HCT116 (cell line): ENCODE measurements at regions not wholly inside any gene's neighbourhood (a gene's known extent, or its start where the extent isn't known, plus 50 kb on each side); places are given as distances from the start of the nearest gene placed in this dataset.

Source experiments
- ATAC-seq: fragments of 200-7000 bp; cut with Tn5 transposase; 2 replicates; pipeline ENCODE4 v1.9.1; 2020; ENCODE audit warnings: mild to moderate bottlenecking, moderate library complexity
- BruUV-seq: library from RNA; stranded (reverse); fragments of 400-500 nt; replicated peaks from 2 replicates; lab custom pipeline; 2021; lab: Mats Ljungman, UMichigan
- CTCF ChIA-PET: fragments of 300-600 bp; sonication (Branson Sonifier 250); formaldehyde crosslinking; loops from one replicate; lab custom pipeline; 2021; ENCODE audit warnings: antibody characterized with exemption; lab: Charles Lee
- POLR2A ChIA-PET: fragments of 300-600, 350-600 bp; sonication (Branson Sonifier 250); formaldehyde crosslinking; loops from one replicate; lab custom pipeline; 2021; ENCODE audit warnings: antibody characterized with exemption; lab: Charles Lee
- RAD21 ChIA-PET, 2 experiments: fragments of 300-600 bp; sonication (Branson Sonifier 250); formaldehyde crosslinking; loops; one replicate each; lab custom pipeline; 2023; ENCODE audit warnings: low total read pairs in 2 of 2; ENCODE audit not compliant: uncharacterized antibody in 2 of 2, unreplicated experiment in 2 of 2, low non-redundant PET in 1 of 2; lab: Charles Lee
- DNase-seq: peaks from one replicate; pipeline ENCODE4 v3.0.0-alpha.2; 2010; ENCODE audit warnings: low read depth, low spot score
- H2AFZ ChIP-seq: fragments of 200-600 bp; shearing (Covaris generic), sonication (generic); 2 replicates; pipeline ENCODE4 v1.6.1; 2017; ENCODE audit warnings: low read depth, mixed run types, mixed read lengths, antibody characterized with exemption, low read length; ENCODE audit not compliant: poor library complexity, severe bottlenecking
- H3K27ac ChIP-seq: 2 replicates; pipeline ENCODE4 v1.5.1; 2012; ENCODE audit warnings: low read depth, low read length
- H3K27me3 ChIP-seq: fragments of 200-600 bp; sonication (generic); 2 replicates; pipeline ENCODE4 v1.6.1; 2016; ENCODE audit warnings: mixed run types, low read length, mixed read lengths; ENCODE audit not compliant: insufficient read depth
- H3K36me3 ChIP-seq, 2 experiments: fragments of 200-500 bp in 1 of 2; fragments of 200-600 bp in 1 of 2; sonication (Bioruptor generic) in 1 of 2; sonication (generic) in 1 of 2; 2 replicates each; pipeline versions ENCODE4 v1.5.1 to v1.6.1; 2014 to 2016; ENCODE audit warnings: low read length in 2 of 2, inconsistent platforms in 1 of 2, mixed read lengths in 1 of 2, mixed run types in 1 of 2; ENCODE audit not compliant: insufficient read depth in 2 of 2, control insufficient read depth in 1 of 2
- H3K4me1 ChIP-seq, 2 experiments: fragments of 200-600 bp in 1 of 2; sonication (generic) in 1 of 2; 2 replicates each; pipeline versions ENCODE4 v1.5.1 to v1.6.1; 2012 to 2017; ENCODE audit warnings: low read length in 2 of 2, inconsistent platforms in 1 of 2, mild to moderate bottlenecking in 1 of 2, mixed read lengths in 1 of 2, mixed run types in 1 of 2, moderate library complexity in 1 of 2; ENCODE audit not compliant: insufficient read depth in 2 of 2, control insufficient read depth in 1 of 2
- H3K4me2 ChIP-seq: fragments of 200-600 bp; sonication (generic); 2 replicates; pipeline ENCODE4 v1.6.1; 2017; ENCODE audit warnings: mixed run types, low read length, mixed read lengths
- H3K4me3 ChIP-seq, 2 experiments: fragments of 200-600 bp in 1 of 2; sonication (generic) in 1 of 2; replicated peaks in 1 of 2; 2 replicates each; pipeline ENCODE4 v1.5.1; 2011 to 2016; ENCODE audit warnings: low read length in 2 of 2, control low read depth in 1 of 2, low read depth in 1 of 2, mild to moderate bottlenecking in 1 of 2, mixed read lengths in 1 of 2, mixed run types in 1 of 2
- H3K79me2 ChIP-seq: fragments of 200-600 bp; sonication (generic); 2 replicates; pipeline ENCODE4 v1.6.1; 2017; ENCODE audit warnings: mild to moderate bottlenecking, mixed run types, low read length, moderate library complexity, mixed read lengths; ENCODE audit not compliant: insufficient read depth
- H3K9ac ChIP-seq: fragments of 200-600 bp; sonication (generic); 2 replicates; pipeline ENCODE4 v1.6.1; 2016; ENCODE audit warnings: low read length, mixed read lengths
- H3K9me2 ChIP-seq: fragments of 200-600 bp; sonication (generic), shearing (Covaris generic); 2 replicates; pipeline ENCODE4 v1.6.1; 2017; ENCODE audit warnings: mixed run types, mild to moderate bottlenecking, moderate library complexity; ENCODE audit not compliant: insufficient read depth
- H3K9me3 ChIP-seq, 2 experiments: fragments of 200-500 bp in 1 of 2; fragments of 200-600 bp in 1 of 2; sonication (Bioruptor generic) in 1 of 2; sonication (generic) in 1 of 2; 2 replicates each; pipeline ENCODE4 v1.6.1; 2014 to 2017; ENCODE audit warnings: low read length in 2 of 2, mixed read lengths in 2 of 2, inconsistent platforms in 1 of 2, low read depth in 1 of 2, mild to moderate bottlenecking in 1 of 2, mixed run types in 1 of 2, moderate library complexity in 1 of 2; ENCODE audit not compliant: control insufficient read depth in 1 of 2, insufficient read depth in 1 of 2
- H4K20me1 ChIP-seq: fragments of 200-600 bp; sonication (generic), shearing (Covaris generic); 2 replicates; pipeline ENCODE4 v1.6.1; 2017; ENCODE audit warnings: mixed run types, mild to moderate bottlenecking, moderate library complexity; ENCODE audit not compliant: insufficient read depth
- CBX3 ChIP-seq: IDR thresholded peaks from 2 replicates; pipeline ENCODE4 v1.6.1; 2012; ENCODE audit warnings: low read depth
- CEBPB ChIP-seq: IDR thresholded peaks from 2 replicates; pipeline ENCODE4 v1.6.1; 2012; ENCODE audit warnings: low read depth
- EZH2 ChIP-seq: fragments of 200-600 bp; sonication (generic); IDR thresholded peaks from 2 replicates; pipeline ENCODE4 v1.6.1; 2017; ENCODE audit warnings: antibody characterized with exemption, mixed run types
- EZH2phosphoT487 ChIP-seq: fragments of 200-600 bp; IDR thresholded peaks from 2 replicates; pipeline ENCODE4 v1.6.1; 2018; ENCODE audit warnings: antibody characterized with exemption, borderline replicate concordance
- FOSL1 ChIP-seq: IDR thresholded peaks from 2 replicates; pipeline ENCODE4 v1.6.1; 2012; ENCODE audit warnings: low read depth
- MAX ChIP-seq: IDR thresholded peaks from 2 replicates; pipeline ENCODE4 v1.6.1; 2012
- POLR2A ChIP-seq: IDR thresholded peaks from 2 replicates; pipeline ENCODE4 v1.7.0; 2011; ENCODE audit warnings: borderline replicate concordance; ENCODE audit not compliant: insufficient read depth, insufficient read length; ENCODE audit errors: extremely low read depth
- RAD21 ChIP-seq: IDR thresholded peaks from 2 replicates; pipeline ENCODE4 v1.6.1; 2012; ENCODE audit warnings: low read depth, mild to moderate bottlenecking
- REST ChIP-seq: IDR thresholded peaks from 2 replicates; pipeline ENCODE4 v1.6.1; 2012; ENCODE audit warnings: low read depth
- SIN3A ChIP-seq: IDR thresholded peaks from 2 replicates; pipeline ENCODE4 v1.6.1; 2012; ENCODE audit warnings: low read depth
- SP1 ChIP-seq: IDR thresholded peaks from 2 replicates; pipeline ENCODE4 v1.6.1; 2012; ENCODE audit warnings: low read depth
- SRF ChIP-seq: IDR thresholded peaks from 2 replicates; pipeline ENCODE4 v1.6.1; 2012; ENCODE audit warnings: low read depth
- TCF7L2 ChIP-seq: IDR thresholded peaks from 2 replicates; pipeline ENCODE4 v1.7.0; 2011; ENCODE audit warnings: borderline replicate concordance, inconsistent platforms; ENCODE audit not compliant: insufficient read depth, insufficient read length; ENCODE audit errors: extremely low read depth
- YY1 ChIP-seq: IDR thresholded peaks from 2 replicates; pipeline ENCODE4 v1.6.1; 2011; ENCODE audit warnings: low read length, low read depth, moderate library complexity, mild to moderate bottlenecking; ENCODE audit not compliant: insufficient replicate concordance; ENCODE audit errors: extremely low read depth
- ZFX ChIP-seq: fragments of 450-650 bp; IDR thresholded peaks from 2 replicates; pipeline ENCODE4 v1.6.1; 2017
- ZNF274 ChIP-seq: fragments of 200-500 bp; sonication (Bioruptor generic); IDR thresholded peaks from 2 replicates; pipeline ENCODE4 v1.6.1; 2014; ENCODE audit warnings: mild to moderate bottlenecking, low read depth, low read length, inconsistent platforms
- intact Hi-C: fragments of 100-400 bp; cut with micrococcal nuclease; formaldehyde crosslinking; loops from 2 replicates; pipeline ENCODE4 v1.10.0; 2022
- TF ChIP-seq, protein P1 (sequence below): IDR thresholded peaks from 2 replicates; pipeline ENCODE4 v1.6.1; 2011; ENCODE audit warnings: mild to moderate bottlenecking, low read length, moderate library complexity; ENCODE audit not compliant: insufficient replicate concordance; ENCODE audit errors: extremely low read depth
- TF ChIP-seq, protein P2 (sequence below), 3 experiments: fragments of 200-600 bp in 1 of 3; sonication (generic) in 1 of 3; IDR thresholded peaks in 2 of 3; conservative IDR thresholded peaks in 1 of 3; 2 replicates each; pipeline ENCODE4 v1.5.1; 2012 to 2017; ENCODE audit warnings: low read depth in 2 of 3, low read length in 2 of 3, antibody characterized with exemption in 1 of 3, borderline replicate concordance in 1 of 3, control low read depth in 1 of 3, mild to moderate bottlenecking in 1 of 3, mixed read lengths in 1 of 3, mixed run types in 1 of 3, moderate library complexity in 1 of 3; ENCODE audit not compliant: insufficient read depth in 1 of 3

DNA sequence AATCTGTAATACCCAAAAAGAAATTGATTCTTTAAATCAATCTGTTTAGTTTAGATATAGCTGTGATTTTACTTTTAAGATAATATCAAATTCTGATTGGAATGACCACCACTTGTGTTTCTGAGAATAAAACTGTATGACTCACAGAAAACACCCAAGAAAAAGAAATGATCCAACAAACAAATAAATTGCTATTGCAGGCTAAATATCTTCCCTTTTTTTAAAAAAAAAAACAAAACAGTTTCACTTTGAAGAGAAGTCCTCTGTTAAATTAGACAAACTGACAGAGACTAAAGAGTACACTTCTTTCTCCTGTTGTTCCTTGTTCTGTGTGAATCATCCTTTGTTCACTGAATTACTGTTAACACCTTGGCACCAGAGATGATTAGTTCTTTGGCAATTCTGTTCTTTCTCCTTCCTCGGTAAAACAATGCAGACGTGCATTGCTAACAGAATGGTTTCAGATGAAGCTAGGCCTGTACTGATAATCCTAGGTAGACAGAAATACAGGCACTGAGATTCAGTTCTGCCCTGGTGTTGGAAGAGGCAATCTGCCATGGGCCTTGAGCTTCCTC is 895.2 kb upstream of the CITED2 start:
- Histone ChIP-seq H3K9ac (no peak overlapping the region), H3K79me2 (no peaks in the 10 kb centered on the region), H3K9me3 (no peaks in the 10 kb centered on the region), H2AFZ (no peak overlapping the region), H3K4me2 (no peak overlapping the region), H3K4me1 (no peaks in the 10 kb centered on the region), H4K20me1 (no peaks in the 10 kb centered on the region), H3K9me2 (no peaks in the 10 kb centered on the region), H3K27me3 (no peaks in the 10 kb centered on the region), H3K36me3 (no peaks in the 10 kb centered on the region), H3K27ac (no peak overlapping the region), H3K4me3 (no peak overlapping the region)
- RAD21 ChIA-PET: interaction anchor here in 1 of 2 experiments (0.7 kb wide), 1 partner anchor 507 kb away, joined by 3 read pairs; no protein-coding TSS in a partner anchor
- ATAC-seq: no peak
- BruUV-seq: no TSS peak
- POLR2A ChIA-PET: no interaction called here
- CTCF ChIA-PET: no interaction called here
- TF ChIP-seq SP1 (no peak), YY1 (no peak), EZH2phosphoT487 (no peak), FOSL1 (no peak), TCF7L2 (no peak), SRF (no peak), EZH2 (no peak), MAX (no peak), ZNF274 (no peak), SIN3A (no peak), POLR2A (no peak), RAD21 (no peak), CEBPB (no peak), CBX3 (no peak), ZFX (no peak), REST (no peak)
- TF ChIP-seq, protein P1, sequence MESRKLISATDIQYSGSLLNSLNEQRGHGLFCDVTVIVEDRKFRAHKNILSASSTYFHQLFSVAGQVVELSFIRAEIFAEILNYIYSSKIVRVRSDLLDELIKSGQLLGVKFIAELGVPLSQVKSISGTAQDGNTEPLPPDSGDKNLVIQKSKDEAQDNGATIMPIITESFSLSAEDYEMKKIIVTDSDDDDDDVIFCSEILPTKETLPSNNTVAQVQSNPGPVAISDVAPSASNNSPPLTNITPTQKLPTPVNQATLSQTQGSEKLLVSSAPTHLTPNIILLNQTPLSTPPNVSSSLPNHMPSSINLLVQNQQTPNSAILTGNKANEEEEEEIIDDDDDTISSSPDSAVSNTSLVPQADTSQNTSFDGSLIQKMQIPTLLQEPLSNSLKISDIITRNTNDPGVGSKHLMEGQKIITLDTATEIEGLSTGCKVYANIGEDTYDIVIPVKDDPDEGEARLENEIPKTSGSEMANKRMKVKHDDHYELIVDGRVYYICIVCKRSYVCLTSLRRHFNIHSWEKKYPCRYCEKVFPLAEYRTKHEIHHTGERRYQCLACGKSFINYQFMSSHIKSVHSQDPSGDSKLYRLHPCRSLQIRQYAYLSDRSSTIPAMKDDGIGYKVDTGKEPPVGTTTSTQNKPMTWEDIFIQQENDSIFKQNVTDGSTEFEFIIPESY: no peak
- TF ChIP-seq, protein P2, sequence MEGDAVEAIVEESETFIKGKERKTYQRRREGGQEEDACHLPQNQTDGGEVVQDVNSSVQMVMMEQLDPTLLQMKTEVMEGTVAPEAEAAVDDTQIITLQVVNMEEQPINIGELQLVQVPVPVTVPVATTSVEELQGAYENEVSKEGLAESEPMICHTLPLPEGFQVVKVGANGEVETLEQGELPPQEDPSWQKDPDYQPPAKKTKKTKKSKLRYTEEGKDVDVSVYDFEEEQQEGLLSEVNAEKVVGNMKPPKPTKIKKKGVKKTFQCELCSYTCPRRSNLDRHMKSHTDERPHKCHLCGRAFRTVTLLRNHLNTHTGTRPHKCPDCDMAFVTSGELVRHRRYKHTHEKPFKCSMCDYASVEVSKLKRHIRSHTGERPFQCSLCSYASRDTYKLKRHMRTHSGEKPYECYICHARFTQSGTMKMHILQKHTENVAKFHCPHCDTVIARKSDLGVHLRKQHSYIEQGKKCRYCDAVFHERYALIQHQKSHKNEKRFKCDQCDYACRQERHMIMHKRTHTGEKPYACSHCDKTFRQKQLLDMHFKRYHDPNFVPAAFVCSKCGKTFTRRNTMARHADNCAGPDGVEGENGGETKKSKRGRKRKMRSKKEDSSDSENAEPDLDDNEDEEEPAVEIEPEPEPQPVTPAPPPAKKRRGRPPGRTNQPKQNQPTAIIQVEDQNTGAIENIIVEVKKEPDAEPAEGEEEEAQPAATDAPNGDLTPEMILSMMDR (IDR thresholded peaks at IDR 0.05 in 2 of 3, conservative IDR thresholded peaks at IDR 0.05 in 1 of 3; ENCODE audit: borderline replicate concordance in 1 of 3, insufficient read depth in 1 of 3, low read depth in 2 of 3, low read length in 2 of 3): no peak
- intact Hi-C loops: loop anchor here (2.0 kb wide), 1 partner anchor 19 kb away; no protein-coding TSS in a partner anchor
- DNase-seq: no peak
